ENCODE measurements at regions not wholly inside any gene's neighbourhood (a gene's known extent, or its start where the extent isn't known, plus 50 kb on each side); places are given as distances from the start of the nearest gene placed in this dataset.

DNA sequence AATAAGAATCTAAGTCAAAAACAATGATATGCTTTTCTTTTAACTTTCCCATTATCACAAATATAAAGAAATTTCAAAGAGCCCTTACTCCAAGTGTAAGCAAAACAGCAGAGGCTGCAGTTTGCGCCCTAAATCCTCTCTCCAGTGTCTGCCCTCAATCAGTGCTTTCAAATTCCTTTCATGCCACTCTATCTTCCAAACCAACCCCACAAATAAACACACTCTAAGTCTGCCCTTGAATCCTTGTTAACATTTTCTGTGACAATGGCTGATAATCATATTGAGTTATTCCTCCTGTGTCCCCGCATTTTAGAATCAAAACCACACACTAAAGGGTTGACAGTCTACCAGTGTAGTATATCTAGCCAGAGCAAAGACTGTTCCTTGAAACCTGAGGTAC is 317.9 kb upstream of the MARCKS start:
- no peak for DNase-seq (ENCODE audit: low read depth, low spot score)
- ChIA-PET CTCF (interaction anchor here (1.2 kb wide), 1 partner anchor 319 kb away, joined by 4 read pairs; no protein-coding TSS in a partner anchor), POLR2A (no interaction called here)
- TF ChIP-seq, protein P1, sequence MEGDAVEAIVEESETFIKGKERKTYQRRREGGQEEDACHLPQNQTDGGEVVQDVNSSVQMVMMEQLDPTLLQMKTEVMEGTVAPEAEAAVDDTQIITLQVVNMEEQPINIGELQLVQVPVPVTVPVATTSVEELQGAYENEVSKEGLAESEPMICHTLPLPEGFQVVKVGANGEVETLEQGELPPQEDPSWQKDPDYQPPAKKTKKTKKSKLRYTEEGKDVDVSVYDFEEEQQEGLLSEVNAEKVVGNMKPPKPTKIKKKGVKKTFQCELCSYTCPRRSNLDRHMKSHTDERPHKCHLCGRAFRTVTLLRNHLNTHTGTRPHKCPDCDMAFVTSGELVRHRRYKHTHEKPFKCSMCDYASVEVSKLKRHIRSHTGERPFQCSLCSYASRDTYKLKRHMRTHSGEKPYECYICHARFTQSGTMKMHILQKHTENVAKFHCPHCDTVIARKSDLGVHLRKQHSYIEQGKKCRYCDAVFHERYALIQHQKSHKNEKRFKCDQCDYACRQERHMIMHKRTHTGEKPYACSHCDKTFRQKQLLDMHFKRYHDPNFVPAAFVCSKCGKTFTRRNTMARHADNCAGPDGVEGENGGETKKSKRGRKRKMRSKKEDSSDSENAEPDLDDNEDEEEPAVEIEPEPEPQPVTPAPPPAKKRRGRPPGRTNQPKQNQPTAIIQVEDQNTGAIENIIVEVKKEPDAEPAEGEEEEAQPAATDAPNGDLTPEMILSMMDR (IDR thresholded peaks at IDR 0.05; ENCODE audit: insufficient read depth, low read length, missing control alignments): no peak
- H3K4me3 ChIP-seq (ENCODE audit: low read depth, low read length): no peak overlapping the region

DNA sequence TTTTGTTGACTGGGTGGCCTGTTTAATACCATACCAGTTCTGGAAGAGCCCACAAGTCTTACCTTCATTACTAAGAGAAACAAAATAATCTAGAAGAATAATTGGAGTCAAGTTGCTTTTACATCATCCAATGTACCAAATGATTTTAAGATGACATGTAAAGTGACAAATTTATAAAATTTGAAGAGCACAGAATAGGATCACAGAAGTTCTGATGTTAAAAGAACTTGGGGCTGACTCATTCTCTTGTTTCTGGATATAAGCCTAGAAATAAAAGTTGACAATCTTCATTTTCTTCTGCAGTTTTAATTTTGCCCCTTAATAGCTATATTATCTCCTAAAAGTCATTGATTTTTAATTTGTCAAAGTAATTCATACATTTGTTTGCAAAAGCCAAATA is 317.5 kb upstream of the MARCKS start:
- no peak overlapping the region for H3K4me3 ChIP-seq (ENCODE audit: low read depth, low read length)
- no peak for DNase-seq (ENCODE audit: low read depth, low spot score)
- CTCF ChIA-PET: interaction anchor here (1.2 kb wide), 1 partner anchor 319 kb away, joined by 4 read pairs; no protein-coding TSS in a partner anchor
- POLR2A ChIA-PET: no interaction called here
- TF ChIP-seq, protein P1 (IDR thresholded peaks at IDR 0.05; ENCODE audit: insufficient read depth, low read length, missing control alignments): no peak

DNA sequence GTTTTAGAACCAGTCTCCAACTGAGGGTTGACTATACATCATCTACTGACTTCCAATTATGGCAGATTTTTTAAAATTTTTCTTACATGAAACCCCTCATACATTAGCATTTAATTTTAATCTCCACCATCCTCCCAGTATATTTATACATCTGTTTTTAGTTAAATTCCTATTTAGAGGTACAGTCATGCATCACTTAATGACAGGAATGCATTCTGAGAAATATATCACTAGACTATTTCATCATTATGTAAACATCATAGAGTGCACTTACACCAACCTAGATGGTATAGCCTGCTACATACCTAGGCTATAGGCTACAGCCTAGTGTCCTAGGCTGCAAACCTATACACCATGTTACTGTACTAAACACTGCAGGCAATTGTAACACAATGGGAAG is 316.7 kb upstream of the MARCKS start:
- POLR2A ChIA-PET: no interaction called here
- DNase-seq (ENCODE audit: low read depth, low spot score): no peak
- TF ChIP-seq, protein P1 (IDR thresholded peaks at IDR 0.05; ENCODE audit: insufficient read depth, low read length, missing control alignments): no peak
- CTCF ChIA-PET: no interaction called here
- H3K4me3 ChIP-seq (ENCODE audit: low read depth, low read length): no peak overlapping the region

DNA sequence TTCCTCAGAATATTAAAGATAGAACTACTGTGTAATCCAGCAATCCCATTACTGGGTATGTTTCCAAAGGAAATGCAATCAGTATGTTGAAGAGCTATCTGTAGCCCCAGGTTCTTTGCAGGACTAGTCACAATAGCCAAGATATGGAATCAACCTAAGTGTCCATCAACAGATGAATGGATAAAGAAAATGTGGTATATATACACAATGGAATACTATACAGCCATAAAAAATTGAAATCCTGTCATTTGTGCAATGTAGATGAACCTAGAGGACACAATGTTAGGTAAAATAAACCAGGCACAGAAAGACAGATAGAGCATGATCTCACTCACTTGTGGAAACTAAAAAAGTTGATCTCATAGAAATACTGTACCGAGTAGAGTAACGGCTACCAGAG is 306.0 kb upstream of the MARCKS start:
- DNase-seq (ENCODE audit: low read depth, low spot score): no peak
- CTCF ChIA-PET: interaction anchor here (1.0 kb wide), 1 partner anchor 9 kb away, joined by 3 read pairs; no protein-coding TSS in a partner anchor
- TF ChIP-seq, protein P1 (IDR thresholded peaks at IDR 0.05; ENCODE audit: insufficient read depth, low read length, missing control alignments): no peak
- H3K4me3 ChIP-seq (ENCODE audit: low read depth, low read length): no peak overlapping the region
- POLR2A ChIA-PET: no interaction called here

DNA sequence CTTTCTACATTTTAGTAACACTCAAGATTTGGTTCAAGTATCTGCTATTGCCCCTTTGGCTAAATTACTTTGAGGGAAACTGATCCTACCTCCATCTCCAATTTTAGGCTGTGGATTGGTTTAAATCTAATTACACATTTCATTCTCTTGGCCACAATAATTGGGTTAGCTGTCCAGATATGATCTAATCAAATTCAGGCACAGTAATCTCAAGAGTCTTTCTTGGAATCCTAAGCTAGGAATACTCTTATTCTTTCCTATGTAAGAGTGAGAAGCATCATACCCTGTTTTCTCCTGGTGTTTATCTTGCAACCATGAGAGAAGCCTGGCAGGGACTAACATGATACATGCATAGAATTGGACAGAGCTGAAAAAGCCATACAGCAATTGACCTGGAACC is 300.4 kb upstream of the MARCKS start:
- ChIA-PET POLR2A (no interaction called here), CTCF (no interaction called here)
- TF ChIP-seq, protein P1 (IDR thresholded peaks at IDR 0.05; ENCODE audit: insufficient read depth, low read length, missing control alignments): no peak
- DNase-seq (ENCODE audit: low read depth, low spot score): no peak
- no peak overlapping the region for H3K4me3 ChIP-seq (ENCODE audit: low read depth, low read length)

DNA sequence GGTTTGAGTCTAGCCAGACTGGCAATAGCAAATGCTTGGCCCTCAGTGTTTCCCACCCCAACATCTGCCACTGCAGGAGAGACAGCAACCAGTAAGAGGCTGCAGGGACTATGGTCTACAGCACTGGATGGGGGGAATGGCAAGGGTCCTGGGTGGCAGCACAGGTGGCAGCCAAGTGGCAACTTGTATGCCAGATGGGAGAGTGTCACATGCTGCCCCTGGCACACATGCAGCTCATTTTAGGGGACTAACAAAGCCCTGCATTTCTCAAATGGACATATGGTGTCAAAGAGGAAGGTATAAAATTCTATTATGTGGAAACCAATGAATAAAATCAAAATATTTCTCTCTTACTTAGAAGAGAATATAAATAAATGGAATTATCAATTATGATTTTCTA is 298.7 kb upstream of the MARCKS start:
- ChIA-PET POLR2A (no interaction called here), CTCF (no interaction called here)
- no peak overlapping the region for H3K4me3 ChIP-seq (ENCODE audit: low read depth, low read length)

More for the DNA sequence above, 298.7 kb upstream of the MARCKS start:
- no peak for DNase-seq (ENCODE audit: low read depth, low spot score)
- TF ChIP-seq, protein P1 (IDR thresholded peaks at IDR 0.05; ENCODE audit: insufficient read depth, low read length, missing control alignments): no peak
